HG03432 (cell line): ENCODE measurements at regions not wholly inside any gene's neighbourhood (a gene's known extent, or its start where the extent isn't known, plus 50 kb on each side); places are given as distances from the start of the nearest gene placed in this dataset.

Experiments used
- ATAC-seq: cut with Tn5 transposase; IDR thresholded peaks from one replicate; pipeline ENCODE4 v1.9.1; 2021; ENCODE audit warnings: mild to moderate bottlenecking, moderate library complexity; ENCODE audit not compliant: unreplicated experiment

GRCh38 chr5:15027764-15028163 is 156.2 kb upstream of the ANKH start:
- no peak for ATAC-seq

- no peak for ATAC-seq
Measured at GRCh38 chr5:15026944-15027343, 155.4 kb upstream of the ANKH start.

- no peak for ATAC-seq
Measured at GRCh38 chr5:15026011-15026893, 154.7 kb upstream of the ANKH start.

DNA sequence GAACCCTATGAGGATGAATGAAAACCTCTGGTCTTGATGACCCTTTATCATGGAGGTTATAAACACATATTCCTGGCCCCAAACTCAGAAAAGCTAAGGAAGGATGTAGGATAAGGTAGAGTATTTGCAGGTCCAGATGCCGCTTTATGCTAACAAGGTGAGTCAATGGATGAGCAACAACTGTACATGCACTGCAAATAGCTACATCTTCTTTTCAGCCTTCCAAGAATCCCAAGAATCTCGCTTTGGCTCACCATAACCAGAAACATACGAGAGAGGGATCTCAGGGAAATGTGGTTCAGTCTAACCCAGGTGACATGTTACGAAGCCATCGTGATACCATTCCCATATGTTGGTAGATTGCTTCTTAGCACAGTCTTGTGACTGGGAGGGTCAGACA is 152.3 kb upstream of the ANKH start:
- no peak for ATAC-seq

- no peak for ATAC-seq
Measured at GRCh38 chr5:15023266-15023665, 151.7 kb upstream of the ANKH start.

DNA sequence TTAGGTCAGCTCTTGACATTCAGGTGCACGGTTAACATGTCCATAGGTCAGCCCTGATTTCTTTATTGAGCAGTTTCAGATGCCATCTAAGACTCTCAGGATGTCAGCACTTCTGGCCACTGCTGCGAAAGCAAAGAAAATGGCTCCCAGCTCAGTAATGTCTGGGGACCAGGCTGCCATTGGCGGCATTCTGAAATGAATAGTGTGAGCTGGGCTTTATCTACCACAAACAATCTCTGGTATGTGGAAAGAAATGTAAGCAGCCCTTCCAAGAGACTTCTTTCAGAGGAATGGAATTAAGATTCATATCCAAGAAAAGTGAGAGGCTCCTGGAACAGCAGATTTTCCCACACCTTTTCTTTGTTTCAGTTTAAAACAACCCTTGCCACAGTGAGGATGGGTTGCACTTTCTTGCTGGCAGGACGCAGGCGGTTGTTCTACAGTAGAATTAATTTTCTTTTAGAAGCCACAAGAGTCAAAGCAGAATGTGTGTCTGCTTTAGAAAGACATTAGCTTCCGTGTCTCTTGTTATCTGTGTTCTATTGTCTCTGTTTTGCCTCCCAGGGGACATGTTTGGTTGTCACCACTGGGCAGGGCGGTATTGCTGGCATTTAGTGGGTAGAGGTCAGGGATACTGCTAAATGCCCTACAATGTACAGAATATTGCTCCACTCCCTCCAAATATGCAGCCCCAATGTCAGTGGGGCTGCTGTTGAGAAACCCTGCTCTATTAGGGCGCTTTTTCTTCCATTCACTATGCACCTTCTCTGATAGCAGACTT is 149.9 kb upstream of the ANKH start:
- no peak for ATAC-seq

GRCh38 chr5:15020736-15021135 is 149.2 kb upstream of the ANKH start:
- no peak for ATAC-seq

DNA sequence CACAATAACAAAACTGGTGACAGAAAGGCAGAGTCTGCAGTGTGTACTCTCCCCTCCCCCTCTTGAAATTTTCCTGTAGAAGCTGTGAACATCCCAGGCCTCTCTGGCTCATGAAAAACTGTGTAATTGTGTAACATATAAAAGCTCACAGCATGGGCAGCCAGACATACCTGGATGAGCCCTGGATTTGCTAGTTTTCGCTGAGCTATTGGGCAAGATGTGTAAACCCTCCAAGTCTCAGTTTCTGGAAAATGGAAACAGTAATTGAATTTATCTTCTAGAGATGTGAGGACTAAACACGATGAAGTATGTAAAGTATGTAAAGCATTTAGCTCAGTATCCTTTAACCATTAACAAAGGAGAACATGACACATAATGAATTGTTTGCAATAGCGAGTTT is 143.2 kb upstream of the ANKH start:
- no peak for ATAC-seq

DNA sequence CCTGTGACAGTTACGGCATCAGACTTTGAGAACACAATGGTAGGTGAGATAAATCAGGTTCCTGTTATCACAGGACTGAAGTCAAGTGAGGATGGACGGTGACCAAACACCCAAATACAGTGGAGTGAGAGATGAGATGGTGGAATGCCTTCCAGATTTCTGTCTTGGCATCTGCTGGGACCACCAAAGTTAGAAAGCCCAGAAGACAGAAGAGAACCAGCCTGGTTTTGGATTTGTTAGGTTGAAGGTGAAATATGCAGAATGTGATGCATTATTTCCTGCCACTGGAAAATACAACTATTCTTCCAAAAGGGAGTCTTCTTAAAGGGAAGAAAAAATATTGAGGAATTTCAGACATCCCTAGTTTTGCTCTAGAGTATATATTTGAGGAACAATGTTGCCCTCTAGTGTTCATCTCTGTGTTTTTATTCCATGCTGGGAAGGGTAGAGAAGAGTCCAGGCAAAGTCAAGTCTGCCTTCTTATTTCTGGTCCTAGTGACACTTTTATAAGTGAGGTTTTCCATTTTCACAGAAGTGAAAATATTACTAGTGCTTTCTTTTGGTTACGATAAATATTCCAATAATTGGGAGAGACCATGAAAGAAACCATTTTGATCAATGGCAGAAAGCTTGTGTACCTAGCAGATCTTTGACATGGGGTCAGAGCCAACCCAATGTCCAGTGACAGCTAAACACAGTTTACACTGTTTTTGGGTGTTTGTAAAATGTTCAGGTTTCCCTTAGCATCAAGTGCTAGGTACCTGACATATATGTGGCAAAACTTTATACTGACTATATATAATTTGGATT is 142.3 kb upstream of the ANKH start:
- peak; percentile 77 for ATAC-seq

- ATAC-seq: no peak
Measured at GRCh38 chr5:15012061-15012460, 140.5 kb upstream of the ANKH start.

DNA sequence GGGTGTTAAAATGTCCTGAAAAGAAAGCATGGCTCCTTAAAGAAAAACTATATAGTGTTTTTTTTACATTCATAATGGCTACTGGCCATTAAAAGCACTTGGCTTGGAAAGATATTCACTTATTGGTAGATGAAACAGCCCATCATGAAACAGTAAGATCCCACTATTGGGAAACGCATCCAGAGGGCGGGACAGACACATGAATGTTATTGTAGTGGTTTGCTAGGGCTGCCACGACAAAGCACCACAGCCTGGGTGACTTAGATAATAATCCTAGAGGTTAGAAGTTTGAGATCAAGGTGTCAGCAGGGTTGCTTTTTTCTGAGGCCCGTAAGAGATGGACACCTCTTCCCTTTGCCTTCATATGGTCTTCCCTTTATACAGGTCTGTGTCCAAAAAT is 139.4 kb upstream of the ANKH start:
- no peak for ATAC-seq

- no peak for ATAC-seq
Measured at GRCh38 chr5:15009420-15009819, 137.8 kb upstream of the ANKH start.

DNA sequence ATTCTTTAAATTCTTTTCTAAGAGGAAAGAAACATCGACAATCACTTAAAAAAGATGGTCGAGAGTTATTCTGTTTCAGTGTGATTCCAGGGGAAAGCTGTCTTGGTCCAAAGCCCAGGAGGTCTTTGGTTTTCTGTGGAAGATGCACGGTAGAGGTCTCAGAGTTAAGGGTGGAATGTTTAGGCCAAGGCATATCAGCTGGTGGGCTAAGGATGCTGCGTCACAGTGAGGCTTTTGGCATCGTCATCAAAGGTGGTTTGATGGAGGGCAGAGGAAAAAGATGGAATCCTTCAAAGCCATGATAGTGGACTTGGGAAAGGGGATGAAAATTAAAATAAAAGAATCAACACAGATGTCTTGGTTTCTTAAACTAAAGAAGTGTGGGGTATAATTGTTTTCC is 137.3 kb upstream of the ANKH start:
- ATAC-seq: no peak

DNA sequence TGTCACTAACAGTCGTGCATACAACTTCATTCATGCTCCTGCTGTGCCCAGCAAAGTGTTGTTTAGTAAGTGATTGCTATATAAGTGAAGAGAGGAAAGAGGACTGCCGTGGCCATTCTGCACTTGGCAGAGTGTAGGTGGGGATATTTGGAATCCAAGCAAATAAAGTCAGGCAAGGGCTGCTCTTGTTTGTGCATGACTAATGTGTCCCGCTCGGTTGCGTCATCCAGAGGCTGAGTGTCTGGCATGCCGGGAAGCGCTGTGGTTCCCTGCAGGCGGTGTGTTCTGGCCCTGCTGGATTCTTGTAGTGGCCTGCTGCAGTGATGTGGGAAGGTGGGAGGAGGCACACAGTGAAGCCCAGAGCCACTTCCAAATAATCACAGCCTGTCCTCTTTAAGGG is 136.9 kb upstream of the ANKH start:
- no peak for ATAC-seq

- no peak for ATAC-seq
Measured at GRCh38 chr5:15007646-15008045, 136.1 kb upstream of the ANKH start.

- ATAC-seq: no peak
Measured at GRCh38 chr5:15004506-15004905, 132.9 kb upstream of the ANKH start.

DNA sequence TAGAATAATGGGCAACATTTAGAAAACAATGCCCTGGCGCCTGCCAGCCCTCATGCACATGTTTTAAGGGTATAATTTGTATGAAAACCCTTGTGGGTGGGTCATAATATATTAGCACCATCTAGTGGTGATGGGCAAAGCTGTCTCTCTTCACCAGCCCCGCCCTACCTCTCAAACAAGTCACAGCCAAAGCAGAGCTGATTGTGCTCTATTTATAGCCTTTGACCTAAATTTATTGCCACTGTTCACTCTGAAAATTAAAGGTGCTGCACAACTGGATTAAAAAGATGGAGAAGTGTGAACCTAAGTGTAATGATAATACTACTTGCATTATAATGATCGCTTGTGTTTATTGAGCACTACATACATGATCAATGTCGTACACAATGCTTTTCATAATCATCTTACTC is 131.9 kb upstream of the ANKH start:
- ATAC-seq: peak; percentile 95

DNA sequence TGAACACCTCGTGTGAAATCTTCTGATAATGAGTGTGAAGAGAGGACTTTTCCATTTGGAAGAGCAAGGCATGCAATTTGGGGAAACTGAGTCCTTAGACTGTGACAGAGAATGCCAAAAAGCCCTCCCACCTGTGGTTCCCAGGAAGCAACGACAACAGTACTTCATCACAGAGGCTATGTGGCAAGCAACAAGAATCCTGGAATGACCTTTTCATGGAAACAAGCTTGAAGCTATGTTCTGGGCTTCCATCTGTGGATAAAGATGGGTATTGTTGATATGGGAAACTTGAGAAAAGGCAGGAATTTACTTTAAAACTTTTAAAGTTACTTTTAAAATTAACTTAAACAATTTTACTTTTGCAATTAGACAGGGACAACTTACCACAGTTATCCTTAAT is 131.2 kb upstream of the ANKH start:
- ATAC-seq: no peak

- no peak for ATAC-seq
Measured at GRCh38 chr5:15002173-15002572, 130.6 kb upstream of the ANKH start.

- no peak for ATAC-seq
Measured at GRCh38 chr5:15001517-15001916, 129.9 kb upstream of the ANKH start.

DNA sequence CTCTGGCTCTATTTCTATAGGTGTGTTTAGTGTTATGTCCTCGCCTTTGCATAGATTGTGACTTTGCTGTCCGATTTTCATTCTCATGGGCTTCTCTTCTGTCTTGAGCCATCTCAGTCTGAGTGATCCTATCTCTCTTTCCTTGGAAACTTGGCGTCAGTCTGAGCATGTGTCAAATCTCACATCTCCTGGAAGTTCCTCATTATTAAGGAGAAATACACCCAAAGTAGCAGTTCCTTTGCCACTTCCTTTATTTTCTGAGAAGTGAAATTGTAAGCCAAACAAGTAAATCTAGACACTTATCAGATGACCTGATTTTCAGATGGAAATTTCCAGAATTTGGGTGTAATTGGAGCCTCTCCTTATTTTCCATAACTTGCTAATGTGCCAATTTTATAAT is 126.9 kb upstream of the ANKH start:
- no peak for ATAC-seq
